ENCODE measurements at regions not wholly inside any gene's neighbourhood (a gene's known extent, or its start where the extent isn't known, plus 50 kb on each side); places are given as distances from the start of the nearest gene placed in this dataset.

- no peaks in the 10 kb centered on the region for H3K9me3 ChIP-seq
- no peak for TF ChIP-seq POLR2A (IDR thresholded peaks at IDR 0.05)
- TF ChIP-seq CTCF (IDR thresholded peaks at IDR 0.05), result no peak
- H3K36me3 ChIP-seq, result no peaks in the 10 kb centered on the region
- H3K4me1 ChIP-seq, result no peaks in the 10 kb centered on the region
- no peaks in the 10 kb centered on the region for H3K27me3 ChIP-seq
- DNase-seq, result no peak
- intact Hi-C loops (cut with DNase I; ENCODE audit: low total_unique reads), result no loop called here
- H3K27ac ChIP-seq, result no peak overlapping the region
- H3K4me3 ChIP-seq, result no peak overlapping the region
Observed at GRCh38 chr10:28058746-28059145, 59.9 kb upstream of the ODAD2 start.

- H3K27me3 ChIP-seq, result no peaks in the 10 kb centered on the region
- no peak overlapping the region for H3K4me3 ChIP-seq
- peak in 1 of 2 donors; percentile 31 for DNase-seq
- TF ChIP-seq POLR2A (IDR thresholded peaks at IDR 0.05) (no peak), CTCF (IDR thresholded peaks at IDR 0.05) (no peak)
- peak overlapping the region; percentile 71 to 73 for H3K27ac ChIP-seq
- no peaks in the 10 kb centered on the region for H3K9me3 ChIP-seq
- no peaks in the 10 kb centered on the region for H3K4me1 ChIP-seq
- H3K36me3 ChIP-seq, result no peaks in the 10 kb centered on the region
- intact Hi-C loops (cut with DNase I; ENCODE audit: low total_unique reads), result no loop called here
Observed at GRCh38 chr10:28054228-28054860, 55.5 kb upstream of the ODAD2 start.

GRCh38 chr10:28049286-28049685, 50.4 kb upstream of the ODAD2 start:
- DNase-seq, result no peak
- Histone ChIP-seq H3K9me3 (no peaks in the 10 kb centered on the region), H3K27me3 (no peaks in the 10 kb centered on the region), H3K4me1 (no peaks in the 10 kb centered on the region), H3K27ac (no peak overlapping the region), H3K4me3 (no peak overlapping the region), H3K36me3 (no peaks in the 10 kb centered on the region)
- TF ChIP-seq POLR2A (IDR thresholded peaks at IDR 0.05), result no peak
- TF ChIP-seq CTCF (IDR thresholded peaks at IDR 0.05), result no peak
- intact Hi-C loops (cut with DNase I; ENCODE audit: low total_unique reads), result no loop called here

All from uterus (tissue), 3 donors.